ENCODE measurements at regions not wholly inside any gene's neighbourhood (a gene's known extent, or its start where the extent isn't known, plus 50 kb on each side); places are given as distances from the start of the nearest gene placed in this dataset.

DNA sequence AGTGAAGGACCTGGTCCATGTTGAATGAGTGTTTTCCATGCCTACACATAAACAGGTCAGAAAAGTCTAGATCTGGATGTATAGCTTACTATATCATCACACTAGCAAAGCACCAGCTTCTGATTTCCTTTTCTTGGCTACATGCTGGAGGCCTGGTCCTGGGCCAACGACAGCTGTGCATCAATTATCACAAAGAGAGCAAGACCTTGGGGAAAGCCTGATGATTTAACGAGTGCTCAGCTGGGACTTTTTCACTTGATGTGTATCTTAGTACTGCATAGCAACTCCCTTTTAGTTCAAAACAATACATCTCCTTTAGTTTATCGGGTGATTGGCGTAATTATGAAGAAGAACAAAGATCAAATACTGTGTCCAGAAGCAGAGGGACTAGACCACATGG lies 358.2 kb downstream of the KIF2B start:
- no peak overlapping the region for H3K27ac Mint-ChIP-seq
- WGBS, 2 experiments (ENCODE audit: insufficient coverage in 1 of 2, insufficient read length in 1 of 2), result 93% methylated on average over 4 of the region's 4 CpGs; no CpG with 5 or more reads in 1 of the 2 experiments
- no peaks in the 10 kb centered on the region for H3K4me1 ChIP-seq (ENCODE audit: control insufficient read depth, insufficient read depth, low read length)
- H3K4me3 Mint-ChIP-seq, result no peak overlapping the region
- no peak for DNase-seq
- no peaks in the 10 kb centered on the region for H3K9me3 ChIP-seq (ENCODE audit: control insufficient read depth, low read length)
- H3K36me3 Mint-ChIP-seq (ENCODE audit: low read depth), result no peaks in the 10 kb centered on the region
- no peaks in the 10 kb centered on the region for H3K36me3 ChIP-seq (ENCODE audit: control insufficient read depth, insufficient read depth, low read length)
- no peak overlapping the region for H3K27ac ChIP-seq (ENCODE audit: low read depth, low read length)
- H3K4me1 Mint-ChIP-seq, result peaks cover 9% of the 10 kb centered on the region
- H3K27me3 ChIP-seq (ENCODE audit: control insufficient read depth, insufficient read depth, low read length, poor library complexity, severe bottlenecking), result peaks cover 34% of the 10 kb centered on the region
- TF ChIP-seq, protein P1, sequence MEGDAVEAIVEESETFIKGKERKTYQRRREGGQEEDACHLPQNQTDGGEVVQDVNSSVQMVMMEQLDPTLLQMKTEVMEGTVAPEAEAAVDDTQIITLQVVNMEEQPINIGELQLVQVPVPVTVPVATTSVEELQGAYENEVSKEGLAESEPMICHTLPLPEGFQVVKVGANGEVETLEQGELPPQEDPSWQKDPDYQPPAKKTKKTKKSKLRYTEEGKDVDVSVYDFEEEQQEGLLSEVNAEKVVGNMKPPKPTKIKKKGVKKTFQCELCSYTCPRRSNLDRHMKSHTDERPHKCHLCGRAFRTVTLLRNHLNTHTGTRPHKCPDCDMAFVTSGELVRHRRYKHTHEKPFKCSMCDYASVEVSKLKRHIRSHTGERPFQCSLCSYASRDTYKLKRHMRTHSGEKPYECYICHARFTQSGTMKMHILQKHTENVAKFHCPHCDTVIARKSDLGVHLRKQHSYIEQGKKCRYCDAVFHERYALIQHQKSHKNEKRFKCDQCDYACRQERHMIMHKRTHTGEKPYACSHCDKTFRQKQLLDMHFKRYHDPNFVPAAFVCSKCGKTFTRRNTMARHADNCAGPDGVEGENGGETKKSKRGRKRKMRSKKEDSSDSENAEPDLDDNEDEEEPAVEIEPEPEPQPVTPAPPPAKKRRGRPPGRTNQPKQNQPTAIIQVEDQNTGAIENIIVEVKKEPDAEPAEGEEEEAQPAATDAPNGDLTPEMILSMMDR (conservative IDR thresholded peaks at IDR 0.05), result no peak
- H3K27me3 Mint-ChIP-seq (ENCODE audit: insufficient read depth), result peaks cover 43% of the 10 kb centered on the region
- peaks cover 3% of the 10 kb centered on the region for H3K9me3 Mint-ChIP-seq
- no peak overlapping the region for H3K9ac ChIP-seq (ENCODE audit: extremely low read depth, low read length, poor library complexity, severe bottlenecking)
- H3K4me3 ChIP-seq (ENCODE audit: low read length), result no peak overlapping the region

DNA sequence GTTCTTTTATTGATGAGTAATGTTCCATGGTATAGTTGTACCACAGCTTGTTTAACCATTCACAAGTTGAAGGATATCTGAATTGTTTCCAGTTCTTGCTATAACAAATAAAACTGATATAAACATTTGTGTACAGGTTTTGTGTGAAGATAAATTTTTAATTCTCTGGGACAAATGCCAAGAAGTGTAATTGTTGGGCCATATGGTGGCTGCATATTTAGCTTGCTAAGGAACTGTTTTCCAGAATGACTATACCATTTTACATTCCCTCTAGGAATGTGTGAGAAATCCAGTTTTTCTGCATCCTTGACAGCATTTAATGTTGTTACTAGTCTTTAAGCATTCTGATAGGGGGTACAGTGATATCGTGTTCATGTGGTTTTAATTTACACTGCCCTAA lies 368.5 kb downstream of the KIF2B start:
- no peaks in the 10 kb centered on the region for H3K27me3 ChIP-seq (ENCODE audit: control insufficient read depth, insufficient read depth, low read length, poor library complexity, severe bottlenecking)
- Mint-ChIP-seq H3K9me3 (peaks cover 10% of the 10 kb centered on the region), H3K4me3 (no peak overlapping the region), H3K4me1 (no peaks in the 10 kb centered on the region), H3K27me3 (ENCODE audit: insufficient read depth) (peaks cover 8% of the 10 kb centered on the region), H3K27ac (no peak overlapping the region), H3K36me3 (ENCODE audit: low read depth) (no peaks in the 10 kb centered on the region)
- H3K9me3 ChIP-seq (ENCODE audit: control insufficient read depth, low read length), result no peaks in the 10 kb centered on the region
- H3K36me3 ChIP-seq (ENCODE audit: control insufficient read depth, insufficient read depth, low read length), result no peaks in the 10 kb centered on the region
- H3K27ac ChIP-seq (ENCODE audit: low read depth, low read length), result no peak overlapping the region
- no peak for DNase-seq
- no peak overlapping the region for H3K4me3 ChIP-seq (ENCODE audit: low read length)
- H3K9ac ChIP-seq (ENCODE audit: extremely low read depth, low read length, poor library complexity, severe bottlenecking), result no peak overlapping the region
- TF ChIP-seq, protein P1 (conservative IDR thresholded peaks at IDR 0.05), result no peak
- WGBS, 2 experiments (ENCODE audit: insufficient coverage in 1 of 2, insufficient read length in 1 of 2), result 88% methylated on average over 1 of the region's 1 CpG; no CpG with 5 or more reads in 1 of the 2 experiments
- H3K4me1 ChIP-seq (ENCODE audit: control insufficient read depth, insufficient read depth, low read length), result no peaks in the 10 kb centered on the region

DNA sequence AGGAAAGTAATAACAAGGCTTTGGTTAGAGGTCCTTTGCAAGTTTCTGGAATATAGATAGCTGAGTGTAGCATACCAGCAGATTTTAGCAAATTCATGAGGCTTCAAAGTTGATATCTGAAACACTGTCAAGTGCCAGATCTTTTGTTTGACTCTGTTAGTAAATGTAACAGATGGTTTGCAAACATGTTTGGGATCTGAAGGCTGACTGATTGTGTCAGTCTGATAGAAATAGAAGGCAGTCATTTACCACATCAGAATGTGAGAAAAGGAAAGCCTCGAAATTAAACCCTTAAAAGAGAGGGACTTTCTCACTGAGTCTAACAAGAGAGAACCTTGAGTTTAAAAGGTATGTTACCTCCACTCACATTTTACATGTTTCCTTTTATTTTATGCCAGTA lies 371.5 kb downstream of the KIF2B start:
- Histone ChIP-seq H3K4me3 (ENCODE audit: low read length) (no peak overlapping the region), H3K27me3 (ENCODE audit: control insufficient read depth, insufficient read depth, low read length, poor library complexity, severe bottlenecking) (no peaks in the 10 kb centered on the region), H3K9ac (ENCODE audit: extremely low read depth, low read length, poor library complexity, severe bottlenecking) (no peak overlapping the region), H3K9me3 (ENCODE audit: control insufficient read depth, low read length) (no peaks in the 10 kb centered on the region), H3K36me3 (ENCODE audit: control insufficient read depth, insufficient read depth, low read length) (no peaks in the 10 kb centered on the region), H3K27ac (ENCODE audit: low read depth, low read length) (no peak overlapping the region), H3K4me1 (ENCODE audit: control insufficient read depth, insufficient read depth, low read length) (no peaks in the 10 kb centered on the region)
- 75% methylated on average over 1 of the region's 1 CpG; no CpG with 5 or more reads in 1 of the 2 experiments for WGBS, 2 experiments (ENCODE audit: insufficient coverage in 1 of 2, insufficient read length in 1 of 2)
- TF ChIP-seq, protein P1 (conservative IDR thresholded peaks at IDR 0.05), result no peak
- Mint-ChIP-seq H3K4me1 (no peaks in the 10 kb centered on the region), H3K36me3 (ENCODE audit: low read depth) (no peaks in the 10 kb centered on the region), H3K4me3 (no peak overlapping the region), H3K9me3 (peaks cover 10% of the 10 kb centered on the region), H3K27ac (no peak overlapping the region), H3K27me3 (ENCODE audit: insufficient read depth) (no peaks in the 10 kb centered on the region)
- no peak for DNase-seq

Data from endodermal cell (in vitro differentiated cells).